Bronchial epithelial cell (primary cell): ENCODE measurements at regions not wholly inside any gene's neighbourhood (a gene's known extent, or its start where the extent isn't known, plus 50 kb on each side); places are given as distances from the start of the nearest gene placed in this dataset.
"Not testable (repeated sequence)": the region's sequence is repeated elsewhere in the genome, so short reads cannot be mapped to it uniquely, and the experiment has no call there.

Experiments used
- DNase-seq: peaks from one replicate; pipeline ENCODE4 v3.0.0-alpha.2; 2010; ENCODE audit warnings: low read depth
- FAIRE-seq: peaks from 2 replicates; lab custom pipeline; 2011; peaks lifted over from hg19 to GRCh38; lab: Jason Lieb, UNC
- H3K27me3 ChIP-seq: 2 replicates; pipeline ENCODE4 v1.5.1; 2011; ENCODE audit warnings: low read length; ENCODE audit not compliant: control insufficient read depth, insufficient read depth
- H3K36me3 ChIP-seq: 2 replicates; pipeline ENCODE4 v1.5.1; 2011; ENCODE audit warnings: low read length; ENCODE audit not compliant: control insufficient read depth, insufficient read depth
- H3K4me3 ChIP-seq: 2 replicates; pipeline ENCODE4 v1.5.1; 2011; ENCODE audit warnings: mild to moderate bottlenecking, low read depth, low read length, control low read depth
- CTCF ChIP-seq: IDR thresholded peaks from 2 replicates; pipeline ENCODE4 v1.5.1; 2011; ENCODE audit warnings: mild to moderate bottlenecking, moderate library complexity, low read length, control low read depth, inconsistent platforms; ENCODE audit not compliant: insufficient read depth, severe bottlenecking

GRCh38 chr4:75180217-75180616 lies 247.3 kb downstream of the PARM1 start:
- DNase-seq (peak; percentile 7), FAIRE-seq (no peak)
- H3K36me3 ChIP-seq = no peaks in the 10 kb centered on the region
- no peak for TF ChIP-seq CTCF
- H3K4me3 ChIP-seq = no peak overlapping the region
- no peaks in the 10 kb centered on the region for H3K27me3 ChIP-seq

GRCh38 chr4:75179510-75179909 lies 246.6 kb downstream of the PARM1 start:
- Histone ChIP-seq H3K4me3 (no peak overlapping the region), H3K27me3 (no peaks in the 10 kb centered on the region), H3K36me3 (no peaks in the 10 kb centered on the region)
- no peak for TF ChIP-seq CTCF
- FAIRE-seq = no peak
- no peak for DNase-seq

- DNase-seq = no peak
- no peak for FAIRE-seq
- H3K36me3 ChIP-seq = no peaks in the 10 kb centered on the region
- TF ChIP-seq CTCF = no peak
- H3K4me3 ChIP-seq = no peak overlapping the region
- H3K27me3 ChIP-seq = no peaks in the 10 kb centered on the region
These were observed 239.6 kb downstream of the PARM1 start for GRCh38 chr4:75172551-75172950.

- H3K36me3 ChIP-seq = no peaks in the 10 kb centered on the region
- FAIRE-seq (no peak), DNase-seq (no peak)
- H3K4me3 ChIP-seq = no peak overlapping the region
- no peaks in the 10 kb centered on the region for H3K27me3 ChIP-seq
- TF ChIP-seq CTCF = no peak
These were observed 236.5 kb downstream of the PARM1 start for GRCh38 chr4:75169427-75169826.

GRCh38 chr4:75169020-75169419 lies 236.1 kb downstream of the PARM1 start:
- Histone ChIP-seq H3K27me3 (no peaks in the 10 kb centered on the region), H3K4me3 (no peak overlapping the region), H3K36me3 (no peaks in the 10 kb centered on the region)
- TF ChIP-seq CTCF = no peak
- no peak for FAIRE-seq
- DNase-seq = no peak

- H3K27me3 ChIP-seq = no peaks in the 10 kb centered on the region
- TF ChIP-seq CTCF = no peak
- no peaks in the 10 kb centered on the region for H3K36me3 ChIP-seq
- H3K4me3 ChIP-seq = no peak overlapping the region
- DNase-seq = no peak
- no peak for FAIRE-seq
These were observed 235.6 kb downstream of the PARM1 start for GRCh38 chr4:75168548-75168947.

GRCh38 chr4:75165100-75165499 lies 232.2 kb downstream of the PARM1 start:
- not testable (repeated sequence) for H3K4me3 ChIP-seq, H3K27me3 ChIP-seq, H3K36me3 ChIP-seq, DNase-seq, FAIRE-seq
